ENCODE measurements at regions not wholly inside any gene's neighbourhood (a gene's known extent, or its start where the extent isn't known, plus 50 kb on each side); places are given as distances from the start of the nearest gene placed in this dataset.

DNA sequence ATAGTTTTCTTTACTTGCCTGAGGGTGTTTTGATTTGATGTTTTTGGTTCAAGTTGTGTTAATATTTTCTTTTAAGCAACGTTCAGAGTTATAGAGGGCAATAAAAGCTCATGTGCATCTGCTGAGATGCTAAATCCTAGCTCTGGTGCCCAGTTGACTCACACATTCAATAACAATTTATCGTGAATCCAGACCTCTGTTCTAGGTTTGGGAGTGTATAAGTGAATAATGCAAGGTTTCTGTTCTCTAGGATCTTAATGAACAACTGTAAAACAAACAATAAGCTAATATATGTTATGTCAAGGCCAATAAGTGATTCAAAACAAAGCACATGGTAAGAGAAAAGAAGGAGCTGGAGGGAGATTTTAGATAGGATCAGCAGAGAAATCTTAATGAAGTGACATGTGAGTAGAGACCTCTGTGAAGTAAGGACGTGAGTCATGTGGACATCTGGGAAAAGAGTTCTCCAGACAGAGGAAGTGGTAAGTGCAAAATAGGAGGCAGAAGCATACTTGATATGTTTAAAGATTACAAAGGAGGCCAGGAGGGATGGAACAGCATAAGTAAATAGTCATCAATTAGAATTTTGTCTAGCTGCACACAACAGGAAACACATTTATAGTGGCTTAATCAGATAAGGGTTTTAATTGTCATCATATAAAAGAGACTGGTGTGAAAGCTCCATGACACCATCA is 278.5 kb upstream of the HTR2A start (continued):
- TF ChIP-seq ZNF121 (CRISPR knock-in tag; IDR thresholded peaks at IDR 0.05) = no peak

DNA sequence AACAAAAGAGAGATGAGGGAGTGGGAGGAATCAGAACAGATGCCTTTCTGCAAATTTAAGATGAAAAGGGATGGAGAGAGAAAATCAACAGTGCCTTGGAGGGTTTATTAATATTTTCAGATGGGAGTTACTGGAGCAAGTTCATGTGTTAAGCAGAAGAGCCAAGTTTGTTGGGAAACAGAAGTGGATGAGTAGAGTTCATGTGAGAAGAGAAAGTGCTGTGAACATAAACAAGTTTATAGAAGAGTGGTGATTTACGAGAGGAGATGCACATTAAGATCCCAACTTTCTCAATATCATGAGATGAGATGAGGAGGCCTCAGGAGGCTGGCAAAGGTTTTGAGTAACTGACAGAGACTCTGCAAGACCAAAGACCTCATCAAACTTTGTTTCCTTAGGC is 274.1 kb upstream of the HTR2A start:
- FAIRE-seq = no peak
- H3K27ac ChIP-seq (ENCODE audit: extremely low read length, insufficient read depth, low read length) = no peak overlapping the region
- no peaks in the 10 kb centered on the region for H3K27me3 ChIP-seq (ENCODE audit: control insufficient read depth in 1 of 2, insufficient read depth in 2 of 2, low read length in 2 of 2)
- TF ChIP-seq SRF (IDR thresholded peaks at IDR 0.05; ENCODE audit: low read depth, low read length) = no peak
- no peaks in the 10 kb centered on the region for H3K4me1 ChIP-seq (ENCODE audit: insufficient read depth, low read length)
- intact Hi-C loops (cut with micrococcal nuclease; ENCODE audit: unreplicated experiment) = no loop called here
- no peaks in the 10 kb centered on the region for H4K20me1 ChIP-seq (ENCODE audit: insufficient read depth, low read length)
- no peak for ATAC-seq
- no peak overlapping the region for H3K4me2 ChIP-seq (ENCODE audit: low read depth, low read length)
- in situ Hi-C loops (cut with HindIII; ENCODE audit: extremely low pct_ligation_motif_present, low pct_unique_long_range_greater_than_20kb) = no loop called here
- ChIA-PET POLR2A (no interaction called here), CTCF (ENCODE audit: low intra/inter-chr PET ratio, low total read pairs) (no interaction called here)
- no peak overlapping the region for H3K4me3 ChIP-seq (replicated peaks in 1 of 3; ENCODE audit: insufficient read depth in 1 of 3, low read depth in 2 of 3, low read length in 3 of 3)
- H3K9me3 ChIP-seq (ENCODE audit: low read length) = no peaks in the 10 kb centered on the region
- H3K9ac ChIP-seq (ENCODE audit: insufficient read depth, low read depth, low read length) = no peak overlapping the region
- H3K36me3 ChIP-seq (replicated peaks in 1 of 2; ENCODE audit: control insufficient read depth in 1 of 2, insufficient read depth in 2 of 2, low read length in 2 of 2) = no peaks in the 10 kb centered on the region
- no TSS peak for BruUV-seq (replicated peaks)
- DNase-seq (ENCODE audit: low spot score) = no peak
- no peaks in the 10 kb centered on the region for H3K79me2 ChIP-seq (ENCODE audit: insufficient read depth, low read length)
- 0% methylated on average over 1 of the region's 1 CpG for WGBS (ENCODE audit: low lambda C conversion rate)
- no peak overlapping the region for H2AFZ ChIP-seq (ENCODE audit: low read length)

GRCh38 chr13:47168618-47169017 is 271.8 kb upstream of the HTR2A start:
- ChIA-PET POLR2A (no interaction called here), CTCF (ENCODE audit: low intra/inter-chr PET ratio, low total read pairs) (no interaction called here)
- H3K4me2 ChIP-seq (ENCODE audit: low read depth, low read length) = no peak overlapping the region
- no peak overlapping the region for H2AFZ ChIP-seq (ENCODE audit: low read length)
- no peaks in the 10 kb centered on the region for H3K4me1 ChIP-seq (ENCODE audit: insufficient read depth, low read length)
- WGBS (ENCODE audit: low lambda C conversion rate) = 18% methylated on average over 7 of the region's 7 CpGs
- FAIRE-seq = no peak
- intact Hi-C loops (cut with micrococcal nuclease; ENCODE audit: unreplicated experiment) = no loop called here
- H3K9ac ChIP-seq (ENCODE audit: insufficient read depth, low read depth, low read length) = no peak overlapping the region
- H3K79me2 ChIP-seq (ENCODE audit: insufficient read depth, low read length) = no peaks in the 10 kb centered on the region
- DNase-seq (ENCODE audit: low spot score) = no peak
- no TSS peak for BruUV-seq (replicated peaks)
- no peaks in the 10 kb centered on the region for H3K9me3 ChIP-seq (ENCODE audit: low read length)
- in situ Hi-C loops (cut with HindIII; ENCODE audit: extremely low pct_ligation_motif_present, low pct_unique_long_range_greater_than_20kb) = no loop called here
- ATAC-seq = no peak
- no peak overlapping the region for H3K27ac ChIP-seq (ENCODE audit: extremely low read length, insufficient read depth, low read length)
- no peak for TF ChIP-seq ZNF782 (CRISPR knock-in tag; IDR thresholded peaks at IDR 0.05; ENCODE audit: borderline replicate concordance)
- no peak for TF ChIP-seq ZNF3 (CRISPR knock-in tag; IDR thresholded peaks at IDR 0.05)
- TF ChIP-seq ZNF280B (CRISPR knock-in tag; IDR thresholded peaks at IDR 0.05; ENCODE audit: borderline replicate concordance) = no peak
- H3K4me3 ChIP-seq (replicated peaks in 1 of 3; ENCODE audit: insufficient read depth in 1 of 3, low read depth in 2 of 3, low read length in 3 of 3) = no peak overlapping the region
- H4K20me1 ChIP-seq (ENCODE audit: insufficient read depth, low read length) = no peaks in the 10 kb centered on the region
- no peaks in the 10 kb centered on the region for H3K36me3 ChIP-seq (replicated peaks in 1 of 2; ENCODE audit: control insufficient read depth in 1 of 2, insufficient read depth in 2 of 2, low read length in 2 of 2)
- H3K27me3 ChIP-seq (ENCODE audit: control insufficient read depth in 1 of 2, insufficient read depth in 2 of 2, low read length in 2 of 2) = no peaks in the 10 kb centered on the region

All from HepG2 (cell line).